PC-3 (cell line): ENCODE measurements at regions not wholly inside any gene's neighbourhood (a gene's known extent, or its start where the extent isn't known, plus 50 kb on each side); places are given as distances from the start of the nearest gene placed in this dataset.

ENCODE experiments used
- ATAC-seq: fragments of 200-7000 bp; cut with Tn5 transposase; 2 replicates; pipeline ENCODE4 v1.9.1; 2020; ENCODE audit warnings: mild to moderate bottlenecking, moderate library complexity
- BruUV-seq: library from RNA; stranded (reverse); fragments of 400-500 nt; replicated peaks from 2 replicates; lab custom pipeline; 2021; lab: Mats Ljungman, UMichigan
- CTCF ChIA-PET: fragments of 300-600 bp; sonication (Branson Sonifier 250); formaldehyde crosslinking; loops from one replicate; lab custom pipeline; 2022; ENCODE audit warnings: antibody characterized with exemption; lab: Charles Lee
- POLR2A ChIA-PET: fragments of 300-600 bp; sonication (Branson Sonifier 250); formaldehyde crosslinking; loops from one replicate; lab custom pipeline; 2022; ENCODE audit warnings: antibody characterized with exemption; ENCODE audit not compliant: unreplicated experiment; lab: Charles Lee
- DNase-seq: peaks from one replicate; pipeline ENCODE4 v3.0.0-alpha.2; 2015
- H2AFZ ChIP-seq: fragments of 300-600 bp; sonication (generic); 2 replicates; pipeline ENCODE4 v1.6.0; 2016; ENCODE audit warnings: antibody characterized with exemption, low read length
- H3F3A ChIP-seq: fragments of 300-600 bp; sonication (generic); one replicate; pipeline ENCODE4 v1.6.0; 2017; ENCODE audit warnings: antibody characterized with exemption, low read length, control low read depth, mild to moderate bottlenecking; ENCODE audit not compliant: unreplicated experiment
- H3K27ac ChIP-seq: fragments of 300-600 bp; sonication (generic); 2 replicates; pipeline ENCODE4 v1.5.1; 2016; ENCODE audit warnings: mild to moderate bottlenecking, low read length
- H3K27me3 ChIP-seq: fragments of 300-600 bp; sonication (generic); 2 replicates; pipeline ENCODE4 v1.6.1; 2016; ENCODE audit warnings: low read length, mixed read lengths
- H3K36me3 ChIP-seq: fragments of 300-600 bp; sonication (generic); 2 replicates; pipeline ENCODE4 v1.6.1; 2016; ENCODE audit warnings: low read depth, mixed run types, low read length, mixed read lengths
- H3K4me1 ChIP-seq: fragments of 300-600 bp; sonication (generic); 2 replicates; pipeline ENCODE4 v1.5.1; 2016; ENCODE audit warnings: low read length; ENCODE audit not compliant: insufficient read depth
- H3K4me2 ChIP-seq: fragments of 300-600 bp; sonication (generic); 2 replicates; pipeline ENCODE4 v1.6.0; 2016; ENCODE audit warnings: low read length
- H3K4me3 ChIP-seq: fragments of 300-600 bp; sonication (generic); 2 replicates; pipeline ENCODE4 v1.5.1; 2016; ENCODE audit warnings: mild to moderate bottlenecking, low read length, mixed read lengths
- H3K79me2 ChIP-seq: fragments of 300-600 bp; sonication (generic); 2 replicates; pipeline ENCODE4 v1.6.1; 2017; ENCODE audit warnings: low read length, mixed read lengths
- H3K9ac ChIP-seq: fragments of 300-600 bp; sonication (generic); 2 replicates; pipeline ENCODE4 v1.6.0; 2016; ENCODE audit warnings: mild to moderate bottlenecking, low read length
- H3K9me2 ChIP-seq: fragments of 300-600 bp; sonication (generic); replicated peaks from 2 replicates; pipeline ENCODE4 v1.6.1; 2016; ENCODE audit warnings: mixed run types, low read length, mixed read lengths
- H3K9me3 ChIP-seq: fragments of 300-600 bp; sonication (generic); 2 replicates; pipeline ENCODE4 v1.6.1; 2016; ENCODE audit warnings: low read length, mixed read lengths
- H4K20me1 ChIP-seq: fragments of 300-600 bp; sonication (generic); 2 replicates; pipeline ENCODE4 v1.6.1; 2016; ENCODE audit warnings: low read length, mixed read lengths
- EZH2 ChIP-seq: fragments of 300-600 bp; sonication (generic); IDR thresholded peaks from one replicate; pipeline ENCODE4 v1.6.1; 2017; ENCODE audit warnings: antibody characterized with exemption, mild to moderate bottlenecking, low read length; ENCODE audit not compliant: unreplicated experiment
- EZH2phosphoT487 ChIP-seq: fragments of 300-600 bp; sonication (generic); IDR thresholded peaks from 2 replicates; pipeline ENCODE4 v1.6.1; 2018; ENCODE audit warnings: mild to moderate bottlenecking, antibody characterized with exemption, low read length, borderline replicate concordance
- intact Hi-C: fragments of 100-400 bp; cut with micrococcal nuclease; formaldehyde crosslinking; loops from 2 replicates; pipeline ENCODE4 v1.9.0; 2023
- TF ChIP-seq, protein P1 (sequence below): fragments of 300-600 bp; sonication (generic); conservative IDR thresholded peaks from 2 replicates; pipeline ENCODE4 v1.5.1; 2017; ENCODE audit warnings: antibody characterized with exemption, low read depth, mild to moderate bottlenecking, low read length

DNA sequence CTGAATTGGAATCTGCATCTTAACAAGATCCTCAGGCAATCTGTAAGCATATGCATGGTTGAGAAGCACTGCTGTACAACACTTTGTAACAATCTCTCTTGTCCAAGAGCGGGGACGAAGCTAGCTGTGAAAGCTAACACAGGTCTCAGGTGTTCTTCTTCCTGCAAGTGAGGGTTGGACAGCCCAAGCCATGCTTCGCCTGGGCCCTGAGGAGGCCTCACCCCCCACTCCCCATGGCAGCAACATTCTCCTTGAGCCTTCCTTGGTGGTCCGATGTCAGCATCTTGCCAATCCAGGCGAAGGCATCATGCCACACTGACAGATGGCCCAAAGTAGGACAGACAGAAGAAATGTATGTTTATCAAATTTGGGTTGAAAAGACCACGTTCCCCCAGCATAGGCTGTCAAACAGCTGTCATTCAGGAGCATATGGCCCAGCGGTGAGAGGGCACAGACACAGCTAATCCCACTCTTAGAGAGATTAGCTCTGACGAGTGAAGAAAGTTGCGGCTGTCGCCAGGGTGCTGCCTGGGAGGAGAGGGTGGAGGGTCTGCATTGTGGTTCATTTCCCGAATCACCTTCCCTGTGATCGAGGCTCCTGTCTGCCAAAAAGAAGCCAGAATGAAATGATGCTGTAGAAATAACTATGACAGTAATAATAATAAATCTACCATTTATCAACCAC lies 344.7 kb downstream of the MYCN start:
- Histone ChIP-seq H3F3A (no peaks in the 10 kb centered on the region), H3K9ac (no peak overlapping the region), H3K4me3 (no peak overlapping the region), H3K4me1 (no peaks in the 10 kb centered on the region), H3K36me3 (no peaks in the 10 kb centered on the region; the same call in 1 of the 2 replicates), H3K79me2 (no peaks in the 10 kb centered on the region), H3K27ac (no peak overlapping the region), H4K20me1 (no peaks in the 10 kb centered on the region), H3K27me3 (no peaks in the 10 kb centered on the region), H3K9me2 (no peaks in the 10 kb centered on the region), H2AFZ (no peak overlapping the region), H3K4me2 (no peak overlapping the region), H3K9me3 (no peaks in the 10 kb centered on the region)
- no TSS peak for BruUV-seq
- ChIA-PET POLR2A (no interaction called here), CTCF (no interaction called here)
- no peak for ATAC-seq
- intact Hi-C loops, result no loop called here
- DNase-seq, result no peak
- TF ChIP-seq EZH2, result no peak
- no peak for TF ChIP-seq EZH2phosphoT487
- TF ChIP-seq, protein P1, sequence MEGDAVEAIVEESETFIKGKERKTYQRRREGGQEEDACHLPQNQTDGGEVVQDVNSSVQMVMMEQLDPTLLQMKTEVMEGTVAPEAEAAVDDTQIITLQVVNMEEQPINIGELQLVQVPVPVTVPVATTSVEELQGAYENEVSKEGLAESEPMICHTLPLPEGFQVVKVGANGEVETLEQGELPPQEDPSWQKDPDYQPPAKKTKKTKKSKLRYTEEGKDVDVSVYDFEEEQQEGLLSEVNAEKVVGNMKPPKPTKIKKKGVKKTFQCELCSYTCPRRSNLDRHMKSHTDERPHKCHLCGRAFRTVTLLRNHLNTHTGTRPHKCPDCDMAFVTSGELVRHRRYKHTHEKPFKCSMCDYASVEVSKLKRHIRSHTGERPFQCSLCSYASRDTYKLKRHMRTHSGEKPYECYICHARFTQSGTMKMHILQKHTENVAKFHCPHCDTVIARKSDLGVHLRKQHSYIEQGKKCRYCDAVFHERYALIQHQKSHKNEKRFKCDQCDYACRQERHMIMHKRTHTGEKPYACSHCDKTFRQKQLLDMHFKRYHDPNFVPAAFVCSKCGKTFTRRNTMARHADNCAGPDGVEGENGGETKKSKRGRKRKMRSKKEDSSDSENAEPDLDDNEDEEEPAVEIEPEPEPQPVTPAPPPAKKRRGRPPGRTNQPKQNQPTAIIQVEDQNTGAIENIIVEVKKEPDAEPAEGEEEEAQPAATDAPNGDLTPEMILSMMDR, result no peak

- Histone ChIP-seq H3K9me3 (no peaks in the 10 kb centered on the region), H3K36me3 (no peaks in the 10 kb centered on the region; the same call in 1 of the 2 replicates), H3F3A (no peaks in the 10 kb centered on the region), H3K4me1 (no peaks in the 10 kb centered on the region), H3K27ac (no peak overlapping the region), H3K27me3 (no peaks in the 10 kb centered on the region), H3K9ac (no peak overlapping the region), H3K79me2 (no peaks in the 10 kb centered on the region), H3K9me2 (no peaks in the 10 kb centered on the region), H2AFZ (no peak overlapping the region), H3K4me2 (no peak overlapping the region), H3K4me3 (no peak overlapping the region), H4K20me1 (no peaks in the 10 kb centered on the region)
- no peak for DNase-seq
- TF ChIP-seq EZH2phosphoT487 (no peak), EZH2 (no peak)
- TF ChIP-seq, protein P1, result no peak
- intact Hi-C loops, result no loop called here
- no peak for ATAC-seq
- CTCF ChIA-PET, result no interaction called here
- POLR2A ChIA-PET, result no interaction called here
- no TSS peak for BruUV-seq
Observed at GRCh38 chr2:16283071-16283850, 342.9 kb downstream of the MYCN start.

GRCh38 chr2:16282511-16282910 lies 342.2 kb downstream of the MYCN start:
- no peak overlapping the region for H2AFZ ChIP-seq
- intact Hi-C loops, result no loop called here
- no peaks in the 10 kb centered on the region for H3K27me3 ChIP-seq
- no peaks in the 10 kb centered on the region; the same call in 1 of the 2 replicates for H3K36me3 ChIP-seq
- no peaks in the 10 kb centered on the region for H3F3A ChIP-seq
- no peak overlapping the region for H3K27ac ChIP-seq
- ATAC-seq (no peak), DNase-seq (no peak)
- no peak overlapping the region for H3K4me2 ChIP-seq
- CTCF ChIA-PET, result no interaction called here
- BruUV-seq, result no TSS peak
- no peak overlapping the region for H3K4me3 ChIP-seq
- TF ChIP-seq EZH2, result no peak
- TF ChIP-seq, protein P1, result no peak
- TF ChIP-seq EZH2phosphoT487, result no peak
- POLR2A ChIA-PET, result no interaction called here
- no peak overlapping the region for H3K9ac ChIP-seq
- H3K79me2 ChIP-seq, result no peaks in the 10 kb centered on the region
- H3K9me2 ChIP-seq, result no peaks in the 10 kb centered on the region
- H3K4me1 ChIP-seq, result no peaks in the 10 kb centered on the region
- H3K9me3 ChIP-seq, result no peaks in the 10 kb centered on the region
- no peaks in the 10 kb centered on the region for H4K20me1 ChIP-seq
